Vagina (tissue), 2 donors: ENCODE measurements at regions not wholly inside any gene's neighbourhood (a gene's known extent, or its start where the extent isn't known, plus 50 kb on each side); places are given as distances from the start of the nearest gene placed in this dataset.

ENCODE experiments used
- POLR2A ChIP-seq, 2 donors: fragments of 450-650 bp; IDR thresholded peaks; one replicate each; pipeline ENCODE4 v1.6.1; 2017; ENCODE audit warnings: antibody characterized with exemption in 2 of 2, mild to moderate bottlenecking in 2 of 2, moderate library complexity in 2 of 2
- POLR2AphosphoS5 ChIP-seq, 2 donors: sonication (generic); formaldehyde crosslinking; IDR thresholded peaks; one replicate each; pipeline ENCODE4 v1.9.0; 2017; ENCODE audit warnings: antibody characterized with exemption in 2 of 2, mild to moderate bottlenecking in 2 of 2, low read depth in 1 of 2; ENCODE audit not compliant: insufficient read depth in 1 of 2
- TF ChIP-seq, protein P1 (sequence below), 3 experiments: fragments of 450-650 bp in 2 of 3; fragments of 200-600 bp in 1 of 3; sonication (generic) in 1 of 3; IDR thresholded peaks; one replicate each; pipeline ENCODE4 v1.5.1; 2017 to 2019; ENCODE audit warnings: antibody characterized with exemption in 3 of 3, mild to moderate bottlenecking in 2 of 3, moderate library complexity in 2 of 3

DNA sequence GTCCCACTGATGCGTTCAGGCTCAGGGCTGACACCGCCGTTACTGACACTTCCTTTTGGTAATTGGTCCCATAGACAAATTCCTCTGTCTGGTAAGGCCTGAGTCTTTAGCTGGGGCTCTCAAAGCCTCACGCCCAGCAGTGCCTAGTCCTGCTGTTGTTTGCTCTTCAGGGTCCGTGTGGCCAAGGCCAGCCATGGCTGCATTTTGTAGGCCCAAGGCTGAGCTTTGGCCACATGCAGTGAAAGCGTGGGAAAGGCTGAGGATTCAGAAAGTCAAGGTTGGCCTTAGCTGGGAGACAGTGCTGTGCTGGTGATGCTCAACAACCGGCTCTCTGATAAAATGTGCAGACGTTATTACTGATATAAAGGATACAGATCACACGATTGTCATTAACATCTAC is 63.5 kb upstream of the C1orf174 start:
- TF ChIP-seq POLR2A (IDR thresholded peaks at IDR 0.05), result no peak
- TF ChIP-seq, protein P1, sequence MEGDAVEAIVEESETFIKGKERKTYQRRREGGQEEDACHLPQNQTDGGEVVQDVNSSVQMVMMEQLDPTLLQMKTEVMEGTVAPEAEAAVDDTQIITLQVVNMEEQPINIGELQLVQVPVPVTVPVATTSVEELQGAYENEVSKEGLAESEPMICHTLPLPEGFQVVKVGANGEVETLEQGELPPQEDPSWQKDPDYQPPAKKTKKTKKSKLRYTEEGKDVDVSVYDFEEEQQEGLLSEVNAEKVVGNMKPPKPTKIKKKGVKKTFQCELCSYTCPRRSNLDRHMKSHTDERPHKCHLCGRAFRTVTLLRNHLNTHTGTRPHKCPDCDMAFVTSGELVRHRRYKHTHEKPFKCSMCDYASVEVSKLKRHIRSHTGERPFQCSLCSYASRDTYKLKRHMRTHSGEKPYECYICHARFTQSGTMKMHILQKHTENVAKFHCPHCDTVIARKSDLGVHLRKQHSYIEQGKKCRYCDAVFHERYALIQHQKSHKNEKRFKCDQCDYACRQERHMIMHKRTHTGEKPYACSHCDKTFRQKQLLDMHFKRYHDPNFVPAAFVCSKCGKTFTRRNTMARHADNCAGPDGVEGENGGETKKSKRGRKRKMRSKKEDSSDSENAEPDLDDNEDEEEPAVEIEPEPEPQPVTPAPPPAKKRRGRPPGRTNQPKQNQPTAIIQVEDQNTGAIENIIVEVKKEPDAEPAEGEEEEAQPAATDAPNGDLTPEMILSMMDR (IDR thresholded peaks at IDR 0.05), result no peak
- no peak for TF ChIP-seq POLR2AphosphoS5 (IDR thresholded peaks at IDR 0.05; ENCODE audit: insufficient read depth in 1 of 2, low read depth in 1 of 2)
